ENCODE measurements at regions not wholly inside any gene's neighbourhood (a gene's known extent, or its start where the extent isn't known, plus 50 kb on each side); places are given as distances from the start of the nearest gene placed in this dataset.

DNA sequence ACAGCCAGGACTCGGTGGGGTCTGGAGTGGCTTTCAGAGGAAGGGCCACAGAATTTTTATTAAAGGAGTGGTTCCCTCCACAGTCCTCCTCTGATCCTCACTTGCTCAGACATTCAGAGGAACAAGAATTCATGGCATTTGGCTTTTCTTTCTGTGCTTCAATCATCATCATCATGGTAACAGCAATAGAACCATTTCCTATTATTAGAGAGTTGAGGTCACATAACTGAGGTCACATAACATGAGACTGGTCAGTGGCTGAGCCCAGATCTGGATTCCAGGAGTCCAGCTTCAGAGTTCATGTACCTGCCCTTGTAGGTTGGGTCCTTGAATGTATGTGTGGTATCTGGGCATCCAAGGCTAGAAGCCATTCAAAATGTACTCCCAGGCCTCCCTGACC lies 177.3 kb upstream of the GRB10 start:
- no peaks in the 10 kb centered on the region for H3K9me3 ChIP-seq (replicated peaks; ENCODE audit: insufficient read depth, low read length)
- H3K27me3 ChIP-seq (replicated peaks; ENCODE audit: insufficient read depth, low read length) = no peaks in the 10 kb centered on the region
- H2AFZ ChIP-seq (ENCODE audit: low read length) = no peak overlapping the region
- no peak overlapping the region for H3K27ac ChIP-seq (ENCODE audit: low read length)
- DNase-seq = no peak
- no peak overlapping the region for H3K4me2 ChIP-seq (ENCODE audit: low read depth, low read length)
- H3K36me3 ChIP-seq (replicated peaks; ENCODE audit: insufficient read depth, low read length) = no peaks in the 10 kb centered on the region
- H3K9me2 ChIP-seq (replicated peaks; ENCODE audit: insufficient read depth, low read length) = no peaks in the 10 kb centered on the region
- H4K20me1 ChIP-seq (ENCODE audit: insufficient read depth, low read length) = no peaks in the 10 kb centered on the region
- H3K4me1 ChIP-seq (ENCODE audit: low read length) = no peaks in the 10 kb centered on the region
- H3K79me2 ChIP-seq (ENCODE audit: low read length) = no peaks in the 10 kb centered on the region
- no peak overlapping the region for H3K4me3 ChIP-seq (ENCODE audit: low read length)
- TF ChIP-seq, protein P1, sequence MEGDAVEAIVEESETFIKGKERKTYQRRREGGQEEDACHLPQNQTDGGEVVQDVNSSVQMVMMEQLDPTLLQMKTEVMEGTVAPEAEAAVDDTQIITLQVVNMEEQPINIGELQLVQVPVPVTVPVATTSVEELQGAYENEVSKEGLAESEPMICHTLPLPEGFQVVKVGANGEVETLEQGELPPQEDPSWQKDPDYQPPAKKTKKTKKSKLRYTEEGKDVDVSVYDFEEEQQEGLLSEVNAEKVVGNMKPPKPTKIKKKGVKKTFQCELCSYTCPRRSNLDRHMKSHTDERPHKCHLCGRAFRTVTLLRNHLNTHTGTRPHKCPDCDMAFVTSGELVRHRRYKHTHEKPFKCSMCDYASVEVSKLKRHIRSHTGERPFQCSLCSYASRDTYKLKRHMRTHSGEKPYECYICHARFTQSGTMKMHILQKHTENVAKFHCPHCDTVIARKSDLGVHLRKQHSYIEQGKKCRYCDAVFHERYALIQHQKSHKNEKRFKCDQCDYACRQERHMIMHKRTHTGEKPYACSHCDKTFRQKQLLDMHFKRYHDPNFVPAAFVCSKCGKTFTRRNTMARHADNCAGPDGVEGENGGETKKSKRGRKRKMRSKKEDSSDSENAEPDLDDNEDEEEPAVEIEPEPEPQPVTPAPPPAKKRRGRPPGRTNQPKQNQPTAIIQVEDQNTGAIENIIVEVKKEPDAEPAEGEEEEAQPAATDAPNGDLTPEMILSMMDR (IDR thresholded peaks at IDR 0.05; ENCODE audit: low read length) = no peak
- TF ChIP-seq EZH2 (optimal IDR thresholded peaks at IDR 0.05; ENCODE audit: low read depth, low read length) = no peak
- no peak overlapping the region for H3K9ac ChIP-seq (ENCODE audit: low read length)
- H3F3A ChIP-seq (ENCODE audit: insufficient read depth, low read length) = no peaks in the 10 kb centered on the region

DNA sequence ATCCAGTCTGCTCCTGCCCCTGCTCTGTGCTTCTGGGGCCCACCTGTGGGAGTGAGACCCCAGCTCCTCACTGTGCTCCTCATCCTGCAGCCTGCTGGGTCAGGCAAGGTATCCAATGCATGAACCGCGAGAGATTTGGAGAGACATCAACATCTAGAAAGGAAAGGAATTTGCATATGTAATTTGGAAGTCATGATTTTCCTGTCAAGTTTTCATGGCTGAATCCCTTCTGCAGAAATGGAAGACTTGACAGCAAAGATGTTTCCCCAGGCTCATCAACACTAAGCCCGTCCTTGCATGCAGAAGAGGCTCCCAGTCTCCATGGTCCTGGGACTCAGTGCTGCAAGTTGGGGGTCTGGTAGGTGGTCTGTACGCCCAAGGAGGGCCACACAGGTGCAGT lies 176.9 kb upstream of the GRB10 start:
- Histone ChIP-seq H4K20me1 (ENCODE audit: insufficient read depth, low read length) (no peaks in the 10 kb centered on the region), H3K9ac (ENCODE audit: low read length) (no peak overlapping the region), H3K79me2 (ENCODE audit: low read length) (no peaks in the 10 kb centered on the region), H3K27me3 (replicated peaks; ENCODE audit: insufficient read depth, low read length) (no peaks in the 10 kb centered on the region), H3K9me3 (replicated peaks; ENCODE audit: insufficient read depth, low read length) (no peaks in the 10 kb centered on the region), H3K4me3 (ENCODE audit: low read length) (no peak overlapping the region), H3K27ac (ENCODE audit: low read length) (no peak overlapping the region), H2AFZ (ENCODE audit: low read length) (no peak overlapping the region), H3K4me2 (ENCODE audit: low read depth, low read length) (no peak overlapping the region), H3K4me1 (ENCODE audit: low read length) (no peaks in the 10 kb centered on the region), H3F3A (ENCODE audit: insufficient read depth, low read length) (no peaks in the 10 kb centered on the region), H3K36me3 (replicated peaks; ENCODE audit: insufficient read depth, low read length) (no peaks in the 10 kb centered on the region), H3K9me2 (replicated peaks; ENCODE audit: insufficient read depth, low read length) (no peaks in the 10 kb centered on the region)
- no peak for DNase-seq
- no peak for TF ChIP-seq EZH2phosphoT487 (IDR thresholded peaks at IDR 0.05; ENCODE audit: low read length)
- TF ChIP-seq, protein P1 (IDR thresholded peaks at IDR 0.05; ENCODE audit: low read length) = no peak
- no peak for TF ChIP-seq EZH2 (optimal IDR thresholded peaks at IDR 0.05; ENCODE audit: low read depth, low read length)

DNA sequence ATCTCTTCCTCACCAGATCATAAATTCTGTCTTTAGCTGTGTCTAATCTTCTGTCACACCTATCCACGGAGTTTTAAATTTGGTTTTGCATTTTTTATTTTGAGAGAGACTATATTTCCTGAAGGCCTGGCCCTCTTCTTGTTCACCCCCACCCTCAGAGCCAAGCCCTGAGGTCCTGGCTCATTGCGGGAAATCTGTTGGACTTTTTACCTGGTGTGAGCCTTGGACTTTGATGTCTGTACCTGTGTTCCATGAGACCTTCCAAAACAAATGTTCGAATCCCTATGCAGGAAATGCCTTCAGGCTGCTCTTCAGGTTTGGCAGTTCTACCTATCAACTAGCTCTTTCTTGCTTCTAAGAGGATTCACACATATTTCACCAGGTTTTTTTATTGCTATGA lies 175.2 kb upstream of the GRB10 start:
- H3K79me2 ChIP-seq (ENCODE audit: low read length) = no peaks in the 10 kb centered on the region
- no peaks in the 10 kb centered on the region for H3K27me3 ChIP-seq (replicated peaks; ENCODE audit: insufficient read depth, low read length)
- no peaks in the 10 kb centered on the region for H4K20me1 ChIP-seq (ENCODE audit: insufficient read depth, low read length)
- no peak for DNase-seq
- 0 out of 2 replicates have a peak, but pooled peaks cover 4% of the 10 kb centered on the region for H3F3A ChIP-seq (ENCODE audit: insufficient read depth, low read length)
- H3K4me2 ChIP-seq (ENCODE audit: low read depth, low read length) = no peak overlapping the region
- H3K4me1 ChIP-seq (ENCODE audit: low read length) = peaks cover 12% of the 10 kb centered on the region
- no peak overlapping the region for H3K27ac ChIP-seq (ENCODE audit: low read length)
- no peak overlapping the region for H2AFZ ChIP-seq (ENCODE audit: low read length)
- no peak overlapping the region for H3K4me3 ChIP-seq (ENCODE audit: low read length)
- H3K36me3 ChIP-seq (replicated peaks; ENCODE audit: insufficient read depth, low read length) = no peaks in the 10 kb centered on the region
- H3K9me2 ChIP-seq (replicated peaks; ENCODE audit: insufficient read depth, low read length) = no peaks in the 10 kb centered on the region
- no peaks in the 10 kb centered on the region for H3K9me3 ChIP-seq (replicated peaks; ENCODE audit: insufficient read depth, low read length)
- TF ChIP-seq EZH2 (optimal IDR thresholded peaks at IDR 0.05; ENCODE audit: low read depth, low read length) = no peak
- TF ChIP-seq EZH2phosphoT487 (IDR thresholded peaks at IDR 0.05; ENCODE audit: low read length) = no peak
- TF ChIP-seq, protein P1 (IDR thresholded peaks at IDR 0.05; ENCODE audit: low read length) = no peak
- no peak overlapping the region for H3K9ac ChIP-seq (ENCODE audit: low read length)

Measured in MM.1S (cell line).